ENCODE measurements at regions not wholly inside any gene's neighbourhood (a gene's known extent, or its start where the extent isn't known, plus 50 kb on each side); places are given as distances from the start of the nearest gene placed in this dataset.

DNA sequence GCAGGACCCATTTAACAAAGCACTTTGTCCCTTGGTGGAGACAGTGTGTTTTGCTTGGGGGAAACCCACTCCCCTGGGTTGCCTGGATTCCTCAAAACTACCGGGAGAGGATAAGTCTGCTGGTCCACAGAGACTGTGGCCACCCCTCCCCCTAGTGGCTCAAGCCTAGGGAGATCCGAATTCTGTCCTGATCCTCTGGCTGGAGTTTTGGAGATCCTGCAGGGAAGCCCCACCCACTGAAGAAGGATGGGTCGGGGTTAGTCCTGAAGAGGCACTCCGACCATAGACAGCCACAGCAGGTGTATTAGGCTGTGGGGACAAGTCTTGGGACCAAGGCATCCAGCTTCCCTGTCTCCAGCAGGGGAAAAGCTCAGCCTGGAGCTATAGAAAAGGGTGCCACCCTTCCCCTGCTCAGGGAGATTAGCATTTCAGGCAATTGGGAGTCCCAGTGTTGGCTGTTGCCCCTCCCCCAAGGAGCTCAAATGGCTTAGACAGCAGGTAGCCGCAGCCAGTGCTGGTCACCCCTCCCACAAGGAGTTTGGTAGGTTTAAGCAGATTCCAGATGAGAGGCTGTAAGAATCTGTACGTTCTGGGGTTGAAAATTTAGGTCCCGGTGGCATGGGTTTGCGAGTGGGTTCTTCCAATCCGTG is 750.0 kb downstream of the TBC1D32 start:
- Mint-ChIP-seq H3K36me3 (ENCODE audit: insufficient read depth in 1 of 3, low read depth in 3 of 3) (0 out of 7 replicates have a peak, but pooled peaks cover 0 to 4% (median 0%) of the 10 kb centered on the region in 3 experiments), H3K4me1 (peaks cover 6% of the 10 kb centered on the region in 2 experiments), H3K4me3 (no peak overlapping the region), H3K27ac (no peak overlapping the region; a peak in 1 of 7 replicates), H3K9me3 (no peaks in the 10 kb centered on the region; a peak in 2 of 5 replicates), H3K27me3 (ENCODE audit: low read depth) (no peaks in the 10 kb centered on the region)
- no peak overlapping the region for H3K23ac ChIP-seq (ENCODE audit: insufficient read length, low read depth, low read length)
- H3K14ac ChIP-seq (ENCODE audit: insufficient read depth, low read length), result no peak overlapping the region
- peaks cover 4% of the 10 kb centered on the region; the same call in 1 of the 2 replicates for H3K4me1 ChIP-seq (ENCODE audit: insufficient read depth, low read length)
- no peak overlapping the region for H2BK120ac ChIP-seq (ENCODE audit: low read depth, low read length, poor library complexity, severe bottlenecking)
- H3K56ac ChIP-seq (ENCODE audit: insufficient read length, low read depth, low read length), result no peak overlapping the region
- H3K18ac ChIP-seq (ENCODE audit: insufficient read length, low read depth, low read length), result no peak overlapping the region
- no peaks in the 10 kb centered on the region for H4K20me1 ChIP-seq (ENCODE audit: control insufficient read depth, insufficient read depth, insufficient read length)
- no peak overlapping the region for H3K9ac ChIP-seq (ENCODE audit: extremely low read depth, insufficient read length, low read length)
- H3K27me3 ChIP-seq (ENCODE audit: insufficient read depth, low read length), result no peaks in the 10 kb centered on the region
- H2BK20ac ChIP-seq (ENCODE audit: low read depth, low read length, poor library complexity, severe bottlenecking), result no peak overlapping the region
- H3K9me3 ChIP-seq (ENCODE audit: control insufficient read depth, low read depth, low read length), result no peaks in the 10 kb centered on the region
- H3K4ac ChIP-seq (ENCODE audit: low read depth, low read length), result no peak overlapping the region
- H3K27ac ChIP-seq (ENCODE audit: insufficient read length, low read depth, low read length), result no peak overlapping the region
- no peak overlapping the region for H2AK5ac ChIP-seq (ENCODE audit: insufficient read length, low read length)
- H3T11ph ChIP-seq (ENCODE audit: low read length), result no peak overlapping the region
- H4K5ac ChIP-seq (ENCODE audit: insufficient read length, low read depth, low read length), result no peak overlapping the region
- H3K4me2 ChIP-seq (ENCODE audit: insufficient read depth, insufficient read length, low read length), result no peak overlapping the region
- no peak overlapping the region for H2BK12ac ChIP-seq (ENCODE audit: insufficient read length, low read depth, low read length)
- H4K91ac ChIP-seq (ENCODE audit: insufficient read length, low read depth, low read length), result no peak overlapping the region
- peak; percentile 56 for DNase-seq
- WGBS (ENCODE audit: extremely low coverage, insufficient read length, low lambda C conversion rate), result no CpG with 5 or more reads among the region's 9 CpGs
- TF ChIP-seq, protein P1, sequence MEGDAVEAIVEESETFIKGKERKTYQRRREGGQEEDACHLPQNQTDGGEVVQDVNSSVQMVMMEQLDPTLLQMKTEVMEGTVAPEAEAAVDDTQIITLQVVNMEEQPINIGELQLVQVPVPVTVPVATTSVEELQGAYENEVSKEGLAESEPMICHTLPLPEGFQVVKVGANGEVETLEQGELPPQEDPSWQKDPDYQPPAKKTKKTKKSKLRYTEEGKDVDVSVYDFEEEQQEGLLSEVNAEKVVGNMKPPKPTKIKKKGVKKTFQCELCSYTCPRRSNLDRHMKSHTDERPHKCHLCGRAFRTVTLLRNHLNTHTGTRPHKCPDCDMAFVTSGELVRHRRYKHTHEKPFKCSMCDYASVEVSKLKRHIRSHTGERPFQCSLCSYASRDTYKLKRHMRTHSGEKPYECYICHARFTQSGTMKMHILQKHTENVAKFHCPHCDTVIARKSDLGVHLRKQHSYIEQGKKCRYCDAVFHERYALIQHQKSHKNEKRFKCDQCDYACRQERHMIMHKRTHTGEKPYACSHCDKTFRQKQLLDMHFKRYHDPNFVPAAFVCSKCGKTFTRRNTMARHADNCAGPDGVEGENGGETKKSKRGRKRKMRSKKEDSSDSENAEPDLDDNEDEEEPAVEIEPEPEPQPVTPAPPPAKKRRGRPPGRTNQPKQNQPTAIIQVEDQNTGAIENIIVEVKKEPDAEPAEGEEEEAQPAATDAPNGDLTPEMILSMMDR (conservative IDR thresholded peaks at IDR 0.05), result peak; percentile 40; the same call in 2 of the 3 replicates
- H4K8ac ChIP-seq (replicated peaks; ENCODE audit: insufficient read length, low read depth, low read length), result no peak overlapping the region
- no peaks in the 10 kb centered on the region for H3K79me2 ChIP-seq (ENCODE audit: insufficient read depth, low read length)
- H2BK15ac ChIP-seq (ENCODE audit: low read depth, low read length), result no peak overlapping the region
- no peaks in the 10 kb centered on the region for H3K79me1 ChIP-seq (ENCODE audit: insufficient read depth, low read depth, low read length, poor library complexity, severe bottlenecking)
- no peaks in the 10 kb centered on the region for H3K23me2 ChIP-seq (ENCODE audit: insufficient read length, low read depth, low read length, poor library complexity, severe bottlenecking)
- H2BK5ac ChIP-seq (ENCODE audit: insufficient read length, low read length), result no peak overlapping the region
- H2AFZ ChIP-seq (ENCODE audit: low read length), result no peak overlapping the region

All from H9 (cell line).